Activated T-cell treated with anti-CD3 and anti-CD28 coated beads, Interleukin-2, amount 50 U/mL, for 72 hours (primary cell): ENCODE measurements at regions not wholly inside any gene's neighbourhood (a gene's known extent, or its start where the extent isn't known, plus 50 kb on each side); places are given as distances from the start of the nearest gene placed in this dataset.
"Not testable (repeated sequence)": the region's sequence is repeated elsewhere in the genome, so short reads cannot be mapped to it uniquely, and the experiment has no call there.

Experiments used
- ATAC-seq, 2 donors: fragments of 150-1000 bp; cut with Tn5 transposase; replicated peaks in 1 of 2; 2 replicates each; pipeline ENCODE4 v1.10.0; 2021; ENCODE audit warnings: moderate library complexity in 2 of 2, mild to moderate bottlenecking in 1 of 2
- DNase-seq, 2 donors: peaks; one replicate each; pipeline ENCODE4 v3.0.0; 2021 to 2022; ENCODE audit warnings: mixed read lengths in 1 of 2
- H3K27ac Mint-ChIP-seq: one replicate; pipeline ENCODE4 v1.8.0; 2022; ENCODE audit warnings: mild to moderate bottlenecking, moderate library complexity, mixed read lengths
- H3K27me3 Mint-ChIP-seq: one replicate; pipeline ENCODE4 v1.8.0; 2022; ENCODE audit warnings: low read depth, mixed read lengths
- H3K36me3 Mint-ChIP-seq, 2 donors: one replicate each; pipeline ENCODE4 v1.8.0; 2022; ENCODE audit warnings: mixed read lengths in 2 of 2, mild to moderate bottlenecking in 1 of 2; ENCODE audit not compliant: insufficient read depth in 2 of 2
- H3K4me1 Mint-ChIP-seq: one replicate; pipeline ENCODE4 v1.8.0; 2022; ENCODE audit warnings: low read depth, mixed read lengths
- H3K4me3 Mint-ChIP-seq, 2 donors: one replicate each; pipeline ENCODE4 v1.8.0; 2022; ENCODE audit warnings: mild to moderate bottlenecking in 2 of 2, mixed read lengths in 2 of 2, moderate library complexity in 2 of 2
- H3K9me3 Mint-ChIP-seq, 2 donors: one replicate each; pipeline ENCODE4 v1.8.0; 2022; ENCODE audit warnings: mixed read lengths in 2 of 2

DNA sequence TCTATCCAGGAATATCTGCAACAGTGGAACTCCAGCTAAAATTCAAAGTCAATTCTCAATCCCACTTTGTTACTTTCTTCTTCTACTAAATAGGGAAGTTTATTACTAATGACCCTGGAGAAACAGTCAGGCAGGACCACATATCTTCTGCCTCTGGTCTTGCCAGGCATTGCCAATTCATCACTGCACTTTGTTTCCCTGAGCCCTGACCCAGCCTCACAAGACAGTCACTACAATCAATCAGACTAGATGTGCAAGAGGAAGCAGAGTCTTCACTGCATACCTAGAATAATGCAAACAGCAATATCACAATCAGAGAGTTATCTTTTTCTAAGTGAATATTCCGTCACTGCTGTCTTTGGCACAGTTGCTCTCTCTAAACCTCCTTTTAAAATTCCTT is 74.9 kb upstream of the GAS1 start:
- Mint-ChIP-seq H3K4me1 (no peaks in the 10 kb centered on the region), H3K27me3 (peaks cover 46% of the 10 kb centered on the region), H3K27ac (no peak overlapping the region), H3K4me3 (no peak overlapping the region), H3K36me3 (no peaks in the 10 kb centered on the region), H3K9me3 (peaks cover 0 to 2% of the 10 kb centered on the region in 2 donors)
- ATAC-seq, result no peak
- DNase-seq, result no peak

DNA sequence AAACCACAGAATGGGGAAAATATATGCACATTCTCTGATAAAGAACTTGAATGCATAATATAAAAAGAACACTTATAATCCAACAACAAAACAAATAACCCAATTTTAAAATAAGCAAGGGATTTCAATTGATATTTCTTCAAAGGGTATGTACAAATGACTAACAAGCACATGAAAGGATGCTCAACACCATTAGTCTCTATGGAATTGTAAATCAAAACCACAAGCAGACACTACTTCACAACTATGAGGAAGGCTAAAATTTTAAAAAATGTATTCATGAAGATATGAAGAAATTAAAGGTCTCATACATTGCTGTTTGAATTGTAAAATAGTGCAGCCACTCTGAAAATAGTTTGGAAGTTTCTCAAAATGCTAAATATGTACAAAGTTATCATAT is 78.9 kb upstream of the GAS1 start:
- H3K4me3 Mint-ChIP-seq, result no peak overlapping the region
- no peaks in the 10 kb centered on the region for H3K9me3 Mint-ChIP-seq

DNA sequence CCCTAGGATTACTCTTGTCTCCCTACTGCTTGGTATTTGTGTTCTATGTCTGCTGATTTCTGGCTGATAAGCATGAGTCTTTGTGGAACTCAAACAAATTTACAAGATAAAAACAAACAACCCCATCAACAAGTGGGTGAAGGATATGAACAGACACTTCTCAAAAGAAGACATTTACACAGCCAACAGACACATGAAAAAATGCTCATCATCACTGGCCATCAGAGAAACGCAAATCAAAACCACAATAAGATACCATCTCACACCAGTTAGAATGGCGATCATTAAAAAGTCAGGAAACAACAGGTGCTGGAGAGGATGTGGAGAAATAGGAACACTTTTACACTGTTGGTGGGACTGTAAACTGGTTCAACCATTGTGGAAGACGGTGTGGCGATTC is 81.5 kb upstream of the GAS1 start:
- not testable (repeated sequence) for ATAC-seq, DNase-seq, H3K9me3 Mint-ChIP-seq, H3K4me1 Mint-ChIP-seq, H3K27ac Mint-ChIP-seq, H3K36me3 Mint-ChIP-seq, H3K4me3 Mint-ChIP-seq
- H3K27me3 Mint-ChIP-seq, result peaks cover 16% of the 10 kb centered on the region

More for the DNA sequence above, 78.9 kb upstream of the GAS1 start:
- DNase-seq, result no peak
- Mint-ChIP-seq H3K4me1 (no peaks in the 10 kb centered on the region), H3K27ac (no peak overlapping the region), H3K27me3 (peaks cover 35% of the 10 kb centered on the region), H3K36me3 (no peaks in the 10 kb centered on the region)
- no peak for ATAC-seq

DNA sequence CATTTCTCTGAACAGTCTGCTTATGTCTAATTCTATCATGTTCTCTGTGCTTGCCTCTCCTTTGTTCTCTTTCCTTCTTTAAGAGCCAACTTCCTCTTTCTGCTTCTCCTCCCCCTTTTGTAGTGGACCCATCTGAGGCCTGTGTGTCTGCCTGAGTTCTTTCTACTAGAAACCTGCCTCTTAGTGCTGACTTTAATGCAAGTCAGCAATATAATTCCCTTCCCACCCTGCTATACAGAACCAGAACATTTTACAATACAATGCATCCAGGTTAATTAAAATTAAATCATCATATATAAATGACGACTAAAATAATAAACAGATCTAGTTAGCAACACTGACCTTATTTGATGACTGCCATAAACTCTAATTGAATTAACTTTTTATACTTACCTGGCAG is 82.6 kb upstream of the GAS1 start:
- Mint-ChIP-seq H3K9me3 (no peaks in the 10 kb centered on the region), H3K27ac (no peak overlapping the region), H3K27me3 (peaks cover 16% of the 10 kb centered on the region), H3K36me3 (no peaks in the 10 kb centered on the region), H3K4me3 (no peak overlapping the region), H3K4me1 (no peaks in the 10 kb centered on the region)
- ATAC-seq, result no peak
- no peak for DNase-seq

DNA sequence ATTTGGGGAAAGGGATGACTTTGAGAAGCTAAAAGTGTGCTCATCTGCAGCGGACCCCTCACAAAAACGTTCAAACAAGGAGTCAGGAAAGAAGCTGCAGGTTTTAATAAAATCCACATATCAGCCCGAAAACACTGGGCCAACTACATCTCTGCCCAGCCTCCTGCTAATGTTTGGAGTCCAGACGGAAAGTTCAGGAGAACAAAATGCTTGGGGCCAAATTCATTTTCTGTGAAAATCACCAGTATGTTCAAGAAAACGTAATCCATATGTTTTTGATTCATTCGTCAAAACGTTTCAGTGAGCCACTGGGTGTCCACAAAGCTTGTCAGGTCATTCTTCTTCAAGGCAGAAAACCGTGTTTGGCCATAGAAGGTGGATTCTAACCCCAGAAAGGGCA is 87.5 kb upstream of the GAS1 start:
- no peak for ATAC-seq
- H3K9me3 Mint-ChIP-seq, result no peaks in the 10 kb centered on the region
- peaks cover 3% of the 10 kb centered on the region for H3K4me1 Mint-ChIP-seq
- H3K36me3 Mint-ChIP-seq, result no peaks in the 10 kb centered on the region
- H3K27me3 Mint-ChIP-seq, result no peaks in the 10 kb centered on the region
- no peak for DNase-seq
- no peak overlapping the region for H3K27ac Mint-ChIP-seq
- no peak overlapping the region for H3K4me3 Mint-ChIP-seq

DNA sequence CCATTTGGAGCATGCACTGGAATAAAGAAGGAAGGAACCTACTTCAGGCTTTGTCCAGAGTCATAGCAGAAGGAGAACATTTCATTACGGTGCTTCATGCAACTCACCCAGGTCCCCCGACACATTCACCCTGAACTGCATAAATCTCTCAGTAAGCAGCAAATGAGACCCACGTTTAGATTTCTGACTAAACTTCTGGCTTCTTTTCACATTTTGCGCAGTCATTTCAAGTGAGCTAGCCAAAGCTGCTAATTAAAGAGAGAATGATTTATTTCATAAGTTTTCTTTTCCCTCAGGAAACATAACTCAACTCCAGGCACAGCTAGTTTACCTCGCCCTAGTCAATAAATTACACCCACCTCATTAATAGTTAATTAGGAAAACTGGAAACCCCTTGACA is 88.6 kb upstream of the GAS1 start:
- Mint-ChIP-seq H3K9me3 (peaks cover 1 to 2% of the 10 kb centered on the region in 2 donors), H3K27me3 (no peaks in the 10 kb centered on the region), H3K36me3 (peaks cover 2% of the 10 kb centered on the region in 2 donors), H3K27ac (no peak overlapping the region), H3K4me1 (peaks cover 5% of the 10 kb centered on the region), H3K4me3 (no peak overlapping the region)
- DNase-seq (no peak), ATAC-seq (no peak)

DNA sequence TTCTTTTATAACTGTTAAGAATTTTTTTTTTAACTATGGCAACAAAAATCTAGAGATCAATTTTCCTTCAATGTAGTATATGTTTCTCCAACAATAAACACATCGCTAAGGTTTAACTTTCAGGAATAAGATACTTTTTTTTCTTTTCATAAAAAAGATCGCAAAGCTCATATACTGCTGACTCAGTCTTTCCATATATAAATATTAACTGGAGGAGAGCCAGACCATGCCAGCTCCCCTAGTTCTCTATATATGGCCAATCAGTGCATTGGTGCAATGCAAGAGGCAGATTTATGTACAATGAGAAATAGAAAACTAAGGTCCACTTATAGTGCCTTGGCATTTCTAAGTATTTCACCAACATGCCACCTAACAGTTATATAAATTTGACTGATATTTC is 89.2 kb upstream of the GAS1 start:
- Mint-ChIP-seq H3K4me3 (no peak overlapping the region), H3K4me1 (peaks cover 5% of the 10 kb centered on the region), H3K9me3 (peaks cover 2 to 3% of the 10 kb centered on the region in 2 donors), H3K36me3 (peaks cover 2 to 6% of the 10 kb centered on the region in 2 donors), H3K27me3 (no peaks in the 10 kb centered on the region), H3K27ac (no peak overlapping the region)
- no peak for ATAC-seq
- DNase-seq, result no peak

DNA sequence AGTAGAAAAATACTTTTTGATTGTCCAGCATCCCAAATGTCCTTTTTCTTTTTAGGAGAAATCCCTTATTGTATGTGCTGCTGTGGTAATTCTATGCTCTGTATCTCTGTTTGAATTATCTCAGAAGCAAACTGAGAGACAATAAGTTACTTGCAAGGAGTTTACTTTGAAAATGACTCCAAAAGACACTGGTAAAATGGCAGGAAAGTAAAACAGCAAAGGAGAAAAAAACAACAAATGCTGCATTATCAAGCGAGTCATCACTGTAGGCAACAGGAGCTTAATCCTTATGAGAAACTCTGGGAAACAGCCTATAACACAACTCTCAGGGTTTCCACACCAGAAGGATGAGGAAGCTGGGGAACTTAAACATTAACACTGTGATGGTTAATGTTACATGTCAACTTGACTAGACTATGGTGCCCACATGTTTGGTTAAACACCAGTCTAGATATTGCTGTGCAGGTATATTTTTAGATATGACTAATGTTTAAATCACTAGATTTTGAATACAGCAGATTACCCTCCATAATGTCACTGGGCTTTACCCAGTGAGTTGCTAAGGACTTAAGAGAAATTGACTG is 92.6 kb upstream of the GAS1 start:
- peaks cover 5 to 9% of the 10 kb centered on the region in 2 donors for H3K36me3 Mint-ChIP-seq
- DNase-seq (no peak), ATAC-seq (peak; percentile 70 to 78)
- peaks cover 3 to 5% of the 10 kb centered on the region in 2 donors for H3K9me3 Mint-ChIP-seq
- no peak overlapping the region for H3K4me3 Mint-ChIP-seq
- H3K4me1 Mint-ChIP-seq, result peaks cover 5% of the 10 kb centered on the region
- H3K27me3 Mint-ChIP-seq, result no peaks in the 10 kb centered on the region
- H3K27ac Mint-ChIP-seq, result no peak overlapping the region

DNA sequence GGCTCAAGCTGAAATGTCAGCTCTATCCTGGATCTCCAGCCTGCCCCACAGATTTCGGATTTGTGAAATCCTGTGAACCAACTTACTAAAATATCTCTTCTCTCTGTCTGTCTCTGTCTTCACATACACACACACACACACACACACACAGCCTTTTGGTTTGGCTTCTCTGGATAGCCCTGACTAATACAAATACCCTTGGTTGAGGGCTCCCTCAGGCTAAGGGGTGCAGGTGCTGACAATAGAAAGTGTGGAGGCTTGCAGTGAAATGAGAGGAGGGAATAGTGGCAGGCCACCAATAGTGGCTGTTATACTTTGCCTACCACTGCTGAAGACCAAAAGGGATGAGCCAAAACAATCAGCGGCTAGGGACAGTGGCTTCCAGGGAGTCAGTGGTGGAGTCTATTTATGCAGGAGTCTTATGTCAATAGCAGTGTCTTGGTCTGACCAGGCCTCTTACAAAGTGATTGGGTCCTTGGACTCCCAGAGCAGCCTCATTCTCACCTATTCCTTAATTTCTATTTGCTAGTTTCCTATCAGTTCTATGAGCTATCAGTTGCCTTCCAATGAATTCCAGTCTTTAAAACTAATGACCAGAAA is 93.2 kb upstream of the GAS1 start:
- Mint-ChIP-seq H3K4me3 (no peak overlapping the region), H3K4me1 (peaks cover 5% of the 10 kb centered on the region), H3K36me3 (peaks cover 5 to 9% of the 10 kb centered on the region in 2 donors), H3K27me3 (no peaks in the 10 kb centered on the region), H3K9me3 (peaks cover 3 to 5% of the 10 kb centered on the region in 2 donors), H3K27ac (no peak overlapping the region)
- peak in 1 of 2 donors; percentile 9 for ATAC-seq
- no peak for DNase-seq

DNA sequence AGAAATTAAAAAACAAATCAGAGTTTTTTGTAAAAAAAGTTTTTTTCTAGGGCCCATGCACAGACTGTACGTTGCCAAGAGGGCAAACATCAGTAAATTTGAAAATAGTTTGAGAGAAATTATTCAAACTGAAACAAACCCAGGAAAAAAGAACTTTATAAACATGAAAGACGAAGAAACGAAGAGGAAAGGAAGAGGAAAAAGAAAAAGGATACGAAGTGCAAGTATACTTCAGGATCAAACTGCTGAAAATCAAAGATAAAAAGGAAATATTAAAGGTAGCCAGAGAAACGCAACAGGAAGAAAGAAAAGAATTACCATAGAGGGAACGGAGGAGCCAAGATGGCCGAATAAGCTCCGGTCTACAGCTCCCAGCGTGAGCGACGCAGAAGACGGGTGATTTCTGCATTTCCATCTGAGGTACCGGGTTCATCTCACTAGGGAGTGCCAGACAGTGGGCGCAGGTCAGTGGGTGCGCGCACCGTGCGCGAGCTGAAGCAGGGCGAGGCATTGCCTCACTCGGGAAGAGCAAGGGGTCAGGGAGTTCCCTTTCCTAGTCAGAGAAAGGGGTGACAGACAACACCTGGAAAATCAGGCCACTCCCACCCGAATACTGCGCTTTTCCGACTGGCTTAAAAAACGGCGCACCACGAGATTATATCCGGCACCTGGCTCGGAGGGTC is 94.4 kb upstream of the GAS1 start:
- not testable (repeated sequence) for H3K27ac Mint-ChIP-seq, H3K4me1 Mint-ChIP-seq, DNase-seq, H3K36me3 Mint-ChIP-seq, H3K4me3 Mint-ChIP-seq, H3K27me3 Mint-ChIP-seq, H3K9me3 Mint-ChIP-seq, ATAC-seq

DNA sequence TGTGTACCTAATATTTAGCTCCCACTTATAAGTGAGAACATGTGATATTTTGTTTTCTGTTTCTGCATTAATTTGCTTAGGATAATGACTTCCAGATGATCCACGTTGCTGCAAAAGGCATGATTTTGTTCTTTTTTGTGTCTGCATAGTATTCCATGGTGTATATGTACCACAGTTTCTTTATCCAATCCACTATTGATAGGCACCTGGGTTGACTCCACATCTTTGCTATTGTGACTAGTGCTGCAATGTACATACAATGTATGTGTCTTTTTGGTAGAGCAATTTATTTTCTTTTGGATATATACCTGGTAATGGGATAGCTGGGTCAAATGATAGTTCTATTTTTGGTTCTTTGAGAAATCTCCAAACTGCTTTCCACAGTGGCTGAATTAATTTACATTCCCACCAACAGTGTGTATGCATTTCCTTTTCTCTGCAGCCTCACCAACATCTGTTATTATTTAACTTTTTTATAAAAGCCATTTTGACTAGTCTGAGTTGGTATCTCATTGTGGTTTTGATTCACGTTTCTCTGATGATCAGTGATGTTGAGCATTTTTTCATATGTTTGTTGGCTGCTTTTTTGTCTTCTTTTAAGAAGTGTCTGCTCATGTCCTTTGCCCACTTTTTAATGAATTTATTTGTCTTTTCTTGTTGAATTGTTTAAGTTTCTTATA is 102.8 kb upstream of the GAS1 start:
- H3K27ac Mint-ChIP-seq, H3K27me3 Mint-ChIP-seq, DNase-seq, ATAC-seq, H3K4me3 Mint-ChIP-seq, H3K36me3 Mint-ChIP-seq, H3K4me1 Mint-ChIP-seq, H3K9me3 Mint-ChIP-seq: not testable (repeated sequence)

DNA sequence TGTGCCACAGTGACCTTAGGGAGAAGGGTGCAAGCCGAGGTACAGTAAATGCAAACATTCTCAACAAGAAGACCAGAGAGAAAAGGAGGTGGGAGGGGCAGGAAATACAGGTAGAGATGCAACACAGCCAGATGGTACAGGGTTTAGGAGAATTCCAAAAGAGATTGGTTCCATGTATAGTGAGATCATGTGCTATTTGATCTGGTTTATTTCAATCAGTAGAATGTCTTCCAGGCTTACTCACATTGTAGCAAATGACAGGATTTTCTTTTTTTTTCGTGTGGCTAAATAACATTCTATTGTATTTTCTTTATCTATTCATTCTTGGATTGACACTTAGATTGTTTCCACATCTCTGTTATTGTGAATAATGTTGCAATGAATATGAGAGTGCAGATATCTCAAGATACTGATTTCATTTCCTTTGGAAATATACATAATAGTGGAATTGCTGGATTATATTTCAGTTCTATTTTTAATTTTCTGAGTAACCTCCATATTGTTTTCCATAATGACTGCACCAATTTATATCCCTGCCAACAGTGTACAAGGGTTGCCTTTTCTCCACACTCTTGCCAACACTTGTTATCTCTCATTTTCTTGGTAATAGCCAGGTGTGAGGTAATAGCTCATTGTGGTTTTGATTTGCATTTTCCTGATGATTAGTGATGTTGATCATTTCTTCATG is 107.8 kb upstream of the GAS1 start:
- Mint-ChIP-seq H3K27ac (no peak overlapping the region), H3K27me3 (peaks cover 20% of the 10 kb centered on the region), H3K4me1 (no peaks in the 10 kb centered on the region), H3K36me3 (no peaks in the 10 kb centered on the region), H3K4me3 (no peak overlapping the region), H3K9me3 (peaks cover 2 to 3% of the 10 kb centered on the region in 2 donors)
- no peak for DNase-seq
- no peak for ATAC-seq

DNA sequence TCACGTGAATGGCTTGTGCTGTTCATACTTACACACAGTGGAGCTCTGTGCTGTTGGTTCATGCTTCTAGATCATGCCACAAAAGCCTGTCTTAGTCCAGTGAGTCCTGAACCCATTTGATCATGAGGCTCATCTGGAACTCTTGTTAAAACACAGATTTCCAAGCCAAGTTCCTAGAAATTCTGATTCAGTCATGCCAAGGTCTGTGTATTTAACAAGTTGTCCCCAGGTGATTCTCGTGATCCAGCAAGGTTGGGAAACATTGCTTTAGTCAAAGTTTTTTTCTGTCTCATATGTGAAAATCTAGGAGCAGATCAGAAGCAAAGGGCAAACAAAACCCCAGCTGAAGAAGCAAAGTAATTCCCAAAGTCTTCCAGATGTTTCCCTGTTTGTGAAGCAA is 112.5 kb upstream of the GAS1 start:
- H3K4me1 Mint-ChIP-seq, result no peaks in the 10 kb centered on the region
- no peaks in the 10 kb centered on the region for H3K36me3 Mint-ChIP-seq
- no peak overlapping the region for H3K4me3 Mint-ChIP-seq
- no peak for ATAC-seq
- no peak overlapping the region for H3K27ac Mint-ChIP-seq
- H3K27me3 Mint-ChIP-seq, result peaks cover 29% of the 10 kb centered on the region
- peaks cover 0 to 2% of the 10 kb centered on the region in 2 donors for H3K9me3 Mint-ChIP-seq
- no peak for DNase-seq
